Erythroblast (primary cell): ENCODE measurements at regions not wholly inside any gene's neighbourhood (a gene's known extent, or its start where the extent isn't known, plus 50 kb on each side); places are given as distances from the start of the nearest gene placed in this dataset.

Experiments used
- GATA1 ChIP-seq: IDR thresholded peaks from 2 replicates; pipeline ENCODE4 v1.6.1; 2011; ENCODE audit warnings: low read depth, mild to moderate bottlenecking, control low read depth, low read length, moderate library complexity
- POLR2A ChIP-seq: IDR thresholded peaks from 2 replicates; pipeline ENCODE4 v1.6.1; 2011; ENCODE audit warnings: mild to moderate bottlenecking, low read length

GRCh38 chr12:67819902-67820301, 169.3 kb upstream of the IFNG-AS1 start:
- TF ChIP-seq POLR2A (no peak), GATA1 (no peak)
